H1 (cell line): ENCODE measurements at regions not wholly inside any gene's neighbourhood (a gene's known extent, or its start where the extent isn't known, plus 50 kb on each side); places are given as distances from the start of the nearest gene placed in this dataset.

Source experiments
- TF ChIP-seq, protein P1 (sequence below): IDR thresholded peaks from 2 replicates; pipeline ENCODE4 v1.6.1; 2012; ENCODE audit warnings: inconsistent platforms
- TF ChIP-seq, protein P2 (sequence below), 3 experiments: IDR thresholded peaks; 1 replicate in 2 of 3; 2 replicates in 1 of 3; pipeline versions ENCODE4 v1.5.1 to v1.6.1; 2011; ENCODE audit warnings: low read length in 3 of 3, mild to moderate bottlenecking in 3 of 3, inconsistent platforms in 2 of 3, low read depth in 1 of 3, moderate library complexity in 1 of 3; ENCODE audit not compliant: insufficient read depth in 1 of 3; ENCODE audit errors: control extremely low read depth in 1 of 3

DNA sequence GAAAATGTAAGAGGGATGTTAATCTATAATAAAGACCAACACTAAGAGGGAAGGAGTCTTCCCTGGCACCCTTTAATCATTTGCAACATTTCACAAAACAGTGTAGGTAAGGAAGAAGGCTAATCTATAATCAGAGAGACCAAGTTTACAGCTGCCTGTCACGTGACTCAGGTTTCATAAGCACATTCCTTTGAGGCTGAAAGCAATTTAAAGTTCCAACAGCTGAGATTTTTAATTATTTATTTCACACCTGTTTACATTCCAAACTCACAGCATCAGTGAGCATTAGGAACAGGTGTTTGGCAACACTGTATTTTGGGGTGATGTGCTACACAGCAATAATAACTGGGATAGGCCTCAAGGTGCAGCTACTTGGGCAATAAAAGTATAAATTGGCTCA lies 75.7 kb upstream of the PGBD5 start:
- TF ChIP-seq, protein P1, sequence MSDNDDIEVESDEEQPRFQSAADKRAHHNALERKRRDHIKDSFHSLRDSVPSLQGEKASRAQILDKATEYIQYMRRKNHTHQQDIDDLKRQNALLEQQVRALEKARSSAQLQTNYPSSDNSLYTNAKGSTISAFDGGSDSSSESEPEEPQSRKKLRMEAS, result no peak
- TF ChIP-seq, protein P2, sequence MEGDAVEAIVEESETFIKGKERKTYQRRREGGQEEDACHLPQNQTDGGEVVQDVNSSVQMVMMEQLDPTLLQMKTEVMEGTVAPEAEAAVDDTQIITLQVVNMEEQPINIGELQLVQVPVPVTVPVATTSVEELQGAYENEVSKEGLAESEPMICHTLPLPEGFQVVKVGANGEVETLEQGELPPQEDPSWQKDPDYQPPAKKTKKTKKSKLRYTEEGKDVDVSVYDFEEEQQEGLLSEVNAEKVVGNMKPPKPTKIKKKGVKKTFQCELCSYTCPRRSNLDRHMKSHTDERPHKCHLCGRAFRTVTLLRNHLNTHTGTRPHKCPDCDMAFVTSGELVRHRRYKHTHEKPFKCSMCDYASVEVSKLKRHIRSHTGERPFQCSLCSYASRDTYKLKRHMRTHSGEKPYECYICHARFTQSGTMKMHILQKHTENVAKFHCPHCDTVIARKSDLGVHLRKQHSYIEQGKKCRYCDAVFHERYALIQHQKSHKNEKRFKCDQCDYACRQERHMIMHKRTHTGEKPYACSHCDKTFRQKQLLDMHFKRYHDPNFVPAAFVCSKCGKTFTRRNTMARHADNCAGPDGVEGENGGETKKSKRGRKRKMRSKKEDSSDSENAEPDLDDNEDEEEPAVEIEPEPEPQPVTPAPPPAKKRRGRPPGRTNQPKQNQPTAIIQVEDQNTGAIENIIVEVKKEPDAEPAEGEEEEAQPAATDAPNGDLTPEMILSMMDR (IDR thresholded peaks at IDR 0.05; ENCODE audit: control extremely low read depth in 1 of 3, insufficient read depth in 1 of 3, low read depth in 1 of 3, low read length in 3 of 3), result no peak
